ENCODE measurements at regions not wholly inside any gene's neighbourhood (a gene's known extent, or its start where the extent isn't known, plus 50 kb on each side); places are given as distances from the start of the nearest gene placed in this dataset.

GRCh38 chr16:76824791-76825190 lies 366.2 kb upstream of the MON1B start:
- Histone ChIP-seq H3K9ac (ENCODE audit: low read length) (no peak overlapping the region), H3K27me3 (ENCODE audit: low read length) (no peaks in the 10 kb centered on the region), H3F3A (ENCODE audit: insufficient read depth) (no peaks in the 10 kb centered on the region), H3K9me3 (ENCODE audit: insufficient read depth, low read length) (no peaks in the 10 kb centered on the region), H3K4me2 (ENCODE audit: low read depth, low read length, poor library complexity, severe bottlenecking) (no peak overlapping the region), H3K4me3 (ENCODE audit: insufficient read depth, low read length, poor library complexity, severe bottlenecking) (no peak overlapping the region), H3K36me3 (ENCODE audit: low read length) (no peaks in the 10 kb centered on the region), H3K27ac (ENCODE audit: low read depth, low read length) (no peak overlapping the region), H3K9me2 (replicated peaks; ENCODE audit: insufficient read depth, low read length) (no peaks in the 10 kb centered on the region), H3K79me2 (ENCODE audit: insufficient read depth, low read length) (no peaks in the 10 kb centered on the region), H4K20me1 (ENCODE audit: low read depth, low read length) (no peaks in the 10 kb centered on the region), H2AFZ (ENCODE audit: low read depth, low read length, severe bottlenecking) (no peak overlapping the region)
- TF ChIP-seq EZH2phosphoT487 (conservative IDR thresholded peaks at IDR 0.05; ENCODE audit: low read length) = no peak
- TF ChIP-seq, protein P1, sequence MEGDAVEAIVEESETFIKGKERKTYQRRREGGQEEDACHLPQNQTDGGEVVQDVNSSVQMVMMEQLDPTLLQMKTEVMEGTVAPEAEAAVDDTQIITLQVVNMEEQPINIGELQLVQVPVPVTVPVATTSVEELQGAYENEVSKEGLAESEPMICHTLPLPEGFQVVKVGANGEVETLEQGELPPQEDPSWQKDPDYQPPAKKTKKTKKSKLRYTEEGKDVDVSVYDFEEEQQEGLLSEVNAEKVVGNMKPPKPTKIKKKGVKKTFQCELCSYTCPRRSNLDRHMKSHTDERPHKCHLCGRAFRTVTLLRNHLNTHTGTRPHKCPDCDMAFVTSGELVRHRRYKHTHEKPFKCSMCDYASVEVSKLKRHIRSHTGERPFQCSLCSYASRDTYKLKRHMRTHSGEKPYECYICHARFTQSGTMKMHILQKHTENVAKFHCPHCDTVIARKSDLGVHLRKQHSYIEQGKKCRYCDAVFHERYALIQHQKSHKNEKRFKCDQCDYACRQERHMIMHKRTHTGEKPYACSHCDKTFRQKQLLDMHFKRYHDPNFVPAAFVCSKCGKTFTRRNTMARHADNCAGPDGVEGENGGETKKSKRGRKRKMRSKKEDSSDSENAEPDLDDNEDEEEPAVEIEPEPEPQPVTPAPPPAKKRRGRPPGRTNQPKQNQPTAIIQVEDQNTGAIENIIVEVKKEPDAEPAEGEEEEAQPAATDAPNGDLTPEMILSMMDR (IDR thresholded peaks at IDR 0.05; ENCODE audit: insufficient read depth, low read length, poor library complexity, severe bottlenecking) = no peak

GRCh38 chr16:76835339-76835738 lies 355.7 kb upstream of the MON1B start:
- no peak overlapping the region for H3K4me2 ChIP-seq (ENCODE audit: low read depth, low read length, poor library complexity, severe bottlenecking)
- H3K27ac ChIP-seq (ENCODE audit: low read depth, low read length) = no peak overlapping the region
- H2AFZ ChIP-seq (ENCODE audit: low read depth, low read length, severe bottlenecking) = no peak overlapping the region
- H3F3A ChIP-seq (ENCODE audit: insufficient read depth) = no peaks in the 10 kb centered on the region
- H3K79me2 ChIP-seq (ENCODE audit: insufficient read depth, low read length) = no peaks in the 10 kb centered on the region
- H3K4me3 ChIP-seq (ENCODE audit: insufficient read depth, low read length, poor library complexity, severe bottlenecking) = no peak overlapping the region
- no peaks in the 10 kb centered on the region for H3K27me3 ChIP-seq (ENCODE audit: low read length)
- no peaks in the 10 kb centered on the region for H3K36me3 ChIP-seq (ENCODE audit: low read length)
- H4K20me1 ChIP-seq (ENCODE audit: low read depth, low read length) = no peaks in the 10 kb centered on the region
- H3K9me3 ChIP-seq (ENCODE audit: insufficient read depth, low read length) = no peaks in the 10 kb centered on the region
- no peaks in the 10 kb centered on the region for H3K9me2 ChIP-seq (replicated peaks; ENCODE audit: insufficient read depth, low read length)
- no peak overlapping the region for H3K9ac ChIP-seq (ENCODE audit: low read length)
- TF ChIP-seq, protein P1 (IDR thresholded peaks at IDR 0.05; ENCODE audit: insufficient read depth, low read length, poor library complexity, severe bottlenecking) = no peak
- no peak for TF ChIP-seq EZH2phosphoT487 (conservative IDR thresholded peaks at IDR 0.05; ENCODE audit: low read length)

DNA sequence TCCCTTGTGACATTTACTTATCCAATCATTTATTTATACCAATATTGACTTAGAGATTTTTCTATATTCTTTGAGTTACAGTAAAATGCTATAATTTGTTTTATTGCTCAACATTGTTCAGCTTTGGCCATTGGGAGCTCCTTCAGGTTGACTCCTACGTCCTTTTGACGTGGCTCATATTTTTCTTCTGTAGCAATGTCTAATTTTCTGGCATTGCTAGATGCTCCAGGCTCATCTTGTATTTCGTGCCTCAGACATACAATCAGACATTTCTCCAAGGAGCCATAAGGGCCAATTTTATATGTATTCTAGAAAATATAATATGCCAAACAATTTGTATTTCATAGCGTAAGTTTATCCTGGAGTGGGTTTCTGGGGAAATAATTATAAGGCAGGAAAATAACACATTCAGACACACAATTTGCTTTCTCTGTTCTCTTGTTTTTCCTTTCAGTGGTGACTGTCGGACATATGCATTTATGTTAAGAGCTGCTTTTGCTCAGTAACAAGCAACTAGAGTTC lies 355.1 kb upstream of the MON1B start:
- no peaks in the 10 kb centered on the region for H3K9me3 ChIP-seq (ENCODE audit: insufficient read depth, low read length)
- H3K27ac ChIP-seq (ENCODE audit: low read depth, low read length) = no peak overlapping the region
- no peaks in the 10 kb centered on the region for H3K9me2 ChIP-seq (replicated peaks; ENCODE audit: insufficient read depth, low read length)
- H3K4me3 ChIP-seq (ENCODE audit: insufficient read depth, low read length, poor library complexity, severe bottlenecking) = no peak overlapping the region
- H3K79me2 ChIP-seq (ENCODE audit: insufficient read depth, low read length) = no peaks in the 10 kb centered on the region
- TF ChIP-seq EZH2phosphoT487 (conservative IDR thresholded peaks at IDR 0.05; ENCODE audit: low read length) = no peak
- TF ChIP-seq, protein P1 (IDR thresholded peaks at IDR 0.05; ENCODE audit: insufficient read depth, low read length, poor library complexity, severe bottlenecking) = no peak
- H3K36me3 ChIP-seq (ENCODE audit: low read length) = no peaks in the 10 kb centered on the region
- no peak overlapping the region for H2AFZ ChIP-seq (ENCODE audit: low read depth, low read length, severe bottlenecking)
- H3F3A ChIP-seq (ENCODE audit: insufficient read depth) = no peaks in the 10 kb centered on the region
- H3K9ac ChIP-seq (ENCODE audit: low read length) = no peak overlapping the region
- H3K27me3 ChIP-seq (ENCODE audit: low read length) = no peaks in the 10 kb centered on the region
- H4K20me1 ChIP-seq (ENCODE audit: low read depth, low read length) = no peaks in the 10 kb centered on the region
- H3K4me2 ChIP-seq (ENCODE audit: low read depth, low read length, poor library complexity, severe bottlenecking) = no peak overlapping the region

Measured in SU-DHL-6 (cell line).